ENCODE measurements at regions not wholly inside any gene's neighbourhood (a gene's known extent, or its start where the extent isn't known, plus 50 kb on each side); places are given as distances from the start of the nearest gene placed in this dataset.

DNA sequence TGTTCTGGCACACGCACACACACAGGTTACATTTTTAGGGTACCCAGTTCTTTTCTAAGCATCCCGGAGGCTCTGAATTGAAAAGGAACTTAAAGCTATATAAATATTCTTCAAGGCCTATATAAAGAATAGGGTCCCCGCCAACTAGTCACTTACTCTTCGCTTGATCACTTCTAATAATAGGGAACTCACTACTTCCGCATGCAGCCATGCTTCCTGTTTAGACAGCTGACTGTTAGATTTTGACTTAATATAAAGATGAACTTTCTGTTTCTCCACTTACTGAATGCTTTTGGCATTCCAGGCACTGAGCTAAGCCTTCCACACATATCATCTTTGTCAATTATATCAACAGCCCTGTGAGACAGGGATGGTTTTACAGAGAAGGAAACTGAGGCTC is 259.6 kb downstream of the TSHZ3 start:
- DNase-seq, result no peak
- no peak overlapping the region for H3K4me3 ChIP-seq
- no peaks in the 10 kb centered on the region for H3K36me3 ChIP-seq (ENCODE audit: low read depth)
- ATAC-seq, result no peak
- intact Hi-C loops (cut with DNase I, micrococcal nuclease), result no loop called here
- TF ChIP-seq, protein P1, sequence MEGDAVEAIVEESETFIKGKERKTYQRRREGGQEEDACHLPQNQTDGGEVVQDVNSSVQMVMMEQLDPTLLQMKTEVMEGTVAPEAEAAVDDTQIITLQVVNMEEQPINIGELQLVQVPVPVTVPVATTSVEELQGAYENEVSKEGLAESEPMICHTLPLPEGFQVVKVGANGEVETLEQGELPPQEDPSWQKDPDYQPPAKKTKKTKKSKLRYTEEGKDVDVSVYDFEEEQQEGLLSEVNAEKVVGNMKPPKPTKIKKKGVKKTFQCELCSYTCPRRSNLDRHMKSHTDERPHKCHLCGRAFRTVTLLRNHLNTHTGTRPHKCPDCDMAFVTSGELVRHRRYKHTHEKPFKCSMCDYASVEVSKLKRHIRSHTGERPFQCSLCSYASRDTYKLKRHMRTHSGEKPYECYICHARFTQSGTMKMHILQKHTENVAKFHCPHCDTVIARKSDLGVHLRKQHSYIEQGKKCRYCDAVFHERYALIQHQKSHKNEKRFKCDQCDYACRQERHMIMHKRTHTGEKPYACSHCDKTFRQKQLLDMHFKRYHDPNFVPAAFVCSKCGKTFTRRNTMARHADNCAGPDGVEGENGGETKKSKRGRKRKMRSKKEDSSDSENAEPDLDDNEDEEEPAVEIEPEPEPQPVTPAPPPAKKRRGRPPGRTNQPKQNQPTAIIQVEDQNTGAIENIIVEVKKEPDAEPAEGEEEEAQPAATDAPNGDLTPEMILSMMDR (IDR thresholded peaks at IDR 0.05), result no peak
- no peaks in the 10 kb centered on the region for H3K9me3 ChIP-seq
- no peaks in the 10 kb centered on the region for H3K4me1 ChIP-seq (ENCODE audit: low read depth)

DNA sequence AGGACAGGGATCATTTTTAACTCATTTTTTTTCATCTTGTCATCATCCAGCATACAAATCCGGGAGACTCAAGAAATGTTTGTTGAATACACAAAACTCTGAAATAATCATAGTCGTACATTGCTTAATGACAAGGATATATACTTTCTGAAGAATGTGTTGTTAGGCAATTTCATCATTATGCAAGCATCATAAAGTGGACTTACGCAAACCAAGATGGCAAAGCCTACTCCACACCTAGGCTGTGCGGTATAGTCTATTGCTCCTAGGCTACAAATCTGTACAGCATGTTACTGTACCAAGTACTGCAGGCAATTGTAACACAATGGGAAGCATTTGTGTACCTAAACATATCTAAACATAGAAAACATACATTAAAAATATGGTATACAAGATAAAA is 264.1 kb downstream of the TSHZ3 start:
- ATAC-seq (peak; percentile 83), DNase-seq (no peak)
- no peaks in the 10 kb centered on the region for H3K4me1 ChIP-seq (ENCODE audit: low read depth)
- intact Hi-C loops (cut with DNase I, micrococcal nuclease), result no loop called here
- H3K9me3 ChIP-seq, result no peaks in the 10 kb centered on the region
- TF ChIP-seq, protein P1 (IDR thresholded peaks at IDR 0.05), result no peak
- H3K4me3 ChIP-seq, result no peak overlapping the region
- no peaks in the 10 kb centered on the region for H3K36me3 ChIP-seq (ENCODE audit: low read depth)

DNA sequence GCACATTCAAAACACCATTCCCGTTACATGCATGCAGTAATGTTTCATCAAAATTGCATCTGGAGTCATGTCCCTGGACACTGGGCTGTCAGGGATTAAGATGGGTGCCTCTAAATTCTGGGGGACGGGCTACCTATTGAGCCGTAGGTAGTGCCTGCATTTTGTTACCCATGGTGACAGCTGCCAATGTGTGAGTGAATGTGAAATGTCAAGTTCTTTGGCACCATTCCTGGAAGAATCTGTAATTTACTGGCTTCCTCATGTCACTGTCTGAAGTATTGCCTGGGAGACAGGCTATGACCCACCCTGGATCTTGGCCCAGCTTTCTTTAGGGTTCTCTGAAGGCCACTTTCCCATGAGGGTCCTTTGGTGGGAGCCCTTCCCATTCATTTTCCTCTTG is 266.1 kb downstream of the TSHZ3 start:
- H3K9me3 ChIP-seq, result no peaks in the 10 kb centered on the region
- DNase-seq (no peak), ATAC-seq (no peak)
- no peak overlapping the region for H3K4me3 ChIP-seq
- TF ChIP-seq, protein P1 (IDR thresholded peaks at IDR 0.05), result no peak
- no peaks in the 10 kb centered on the region for H3K4me1 ChIP-seq (ENCODE audit: low read depth)
- intact Hi-C loops (cut with DNase I, micrococcal nuclease), result no loop called here
- no peaks in the 10 kb centered on the region for H3K36me3 ChIP-seq (ENCODE audit: low read depth)

DNA sequence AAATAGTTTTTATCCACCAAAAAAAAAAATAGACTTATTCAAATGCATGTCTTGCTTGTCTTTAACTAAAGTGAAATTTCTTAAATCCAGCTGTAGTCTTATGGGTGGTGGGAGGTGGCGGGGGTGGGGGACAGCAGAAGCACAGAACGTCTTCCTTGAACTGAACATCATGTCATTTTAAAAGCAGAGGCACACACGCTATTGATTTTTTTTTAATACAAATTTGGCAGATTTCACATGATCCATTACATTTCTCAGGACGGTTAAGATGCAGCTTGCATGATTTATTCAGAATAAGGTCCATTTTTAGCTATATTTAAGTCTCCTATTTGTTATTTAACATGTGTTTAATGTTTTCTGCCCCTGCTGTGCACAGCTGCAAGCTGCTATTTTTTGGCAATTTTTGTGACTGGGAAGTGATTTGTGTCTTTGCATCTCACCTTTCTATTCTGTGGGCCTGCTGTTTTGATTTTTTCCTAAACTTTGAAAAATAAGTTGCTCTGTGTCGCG is 274.0 kb downstream of the TSHZ3 start:
- no peak overlapping the region for H3K4me3 ChIP-seq
- peaks cover 13% of the 10 kb centered on the region for H3K4me1 ChIP-seq (ENCODE audit: low read depth)
- TF ChIP-seq, protein P1 (IDR thresholded peaks at IDR 0.05), result no peak
- H3K36me3 ChIP-seq (ENCODE audit: low read depth), result no peaks in the 10 kb centered on the region
- DNase-seq (no peak), ATAC-seq (no peak)
- no peaks in the 10 kb centered on the region for H3K9me3 ChIP-seq
- intact Hi-C loops (cut with DNase I, micrococcal nuclease), result no loop called here

DNA sequence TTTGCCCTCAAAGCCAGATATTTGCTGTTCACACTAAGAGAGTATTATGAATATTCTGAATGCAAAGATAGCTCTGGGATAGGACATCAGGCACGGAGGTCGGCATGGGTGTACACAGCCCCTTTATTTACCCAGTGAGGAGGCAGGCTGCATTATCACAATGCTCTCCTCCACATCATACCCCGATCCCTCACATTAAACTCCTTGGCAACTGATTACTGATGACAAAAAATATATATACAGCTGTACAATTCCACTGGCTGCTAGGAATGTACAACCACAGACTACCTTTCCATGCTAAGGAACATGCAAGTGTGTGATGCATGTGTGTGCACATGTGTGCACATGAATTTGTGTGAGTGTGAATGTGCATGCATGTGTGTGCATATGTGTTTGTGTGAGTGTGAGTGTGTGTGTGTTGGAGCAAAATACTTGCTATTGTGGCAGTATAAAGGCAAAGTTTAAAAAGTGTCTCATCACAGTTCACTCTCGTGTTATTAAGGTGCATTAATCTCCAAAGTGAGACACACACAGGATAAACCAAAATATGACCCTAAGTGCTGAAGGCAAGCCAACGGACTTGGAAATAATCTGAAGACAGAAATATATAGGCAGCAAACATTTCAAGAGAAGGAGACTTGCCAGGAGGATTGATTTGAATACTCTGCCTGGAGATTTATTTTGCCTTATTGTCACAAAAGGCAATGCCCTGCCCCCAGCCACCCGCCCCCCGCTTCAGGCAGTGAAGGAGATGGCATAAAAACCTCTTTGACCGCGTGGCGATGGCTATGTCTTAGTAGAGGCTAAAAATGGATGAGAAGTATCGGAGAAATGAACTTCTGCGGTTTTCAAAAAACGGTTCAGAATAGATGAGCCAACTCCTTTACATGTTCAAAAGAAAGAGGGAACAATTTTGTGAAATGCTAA is 274.8 kb downstream of the TSHZ3 start:
- H3K36me3 ChIP-seq (ENCODE audit: low read depth), result no peaks in the 10 kb centered on the region
- no peak for ATAC-seq
- DNase-seq, result no peak
- intact Hi-C loops (cut with DNase I, micrococcal nuclease), result no loop called here
- no peaks in the 10 kb centered on the region for H3K9me3 ChIP-seq
- peaks cover 17% of the 10 kb centered on the region for H3K4me1 ChIP-seq (ENCODE audit: low read depth)
- no peak overlapping the region for H3K4me3 ChIP-seq
- TF ChIP-seq, protein P1 (IDR thresholded peaks at IDR 0.05), result no peak
